ENCODE measurements at regions not wholly inside any gene's neighbourhood (a gene's known extent, or its start where the extent isn't known, plus 50 kb on each side); places are given as distances from the start of the nearest gene placed in this dataset.

DNA sequence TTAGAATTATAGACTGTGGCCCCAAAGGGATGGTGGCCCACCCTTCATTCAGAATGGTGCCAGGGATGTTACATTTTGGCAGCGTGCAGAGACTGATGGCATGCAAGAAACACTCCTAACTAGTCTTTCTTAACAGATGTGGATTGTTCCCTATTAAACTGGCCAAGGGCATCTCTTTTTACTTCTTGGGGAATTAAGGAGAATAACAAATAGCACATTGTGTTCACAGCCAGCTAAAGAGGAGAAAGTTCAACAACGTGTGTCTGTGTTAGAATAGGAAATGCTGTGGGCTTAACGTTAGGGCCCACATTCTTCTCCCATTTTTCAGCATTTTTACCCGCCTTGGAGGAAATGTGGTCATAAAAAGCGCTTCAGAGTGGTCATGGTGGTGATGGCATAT, 404.8 kb downstream of the CDH2 start:
- H3K4me3 ChIP-seq = no peak overlapping the region
- ATAC-seq = no peak
- intact Hi-C loops (cut with DNase I) = loop anchor here in 2 of 10 donors (10.0 kb wide), 1 partner anchor 413 kb away; no protein-coding TSS in a partner anchor

DNA sequence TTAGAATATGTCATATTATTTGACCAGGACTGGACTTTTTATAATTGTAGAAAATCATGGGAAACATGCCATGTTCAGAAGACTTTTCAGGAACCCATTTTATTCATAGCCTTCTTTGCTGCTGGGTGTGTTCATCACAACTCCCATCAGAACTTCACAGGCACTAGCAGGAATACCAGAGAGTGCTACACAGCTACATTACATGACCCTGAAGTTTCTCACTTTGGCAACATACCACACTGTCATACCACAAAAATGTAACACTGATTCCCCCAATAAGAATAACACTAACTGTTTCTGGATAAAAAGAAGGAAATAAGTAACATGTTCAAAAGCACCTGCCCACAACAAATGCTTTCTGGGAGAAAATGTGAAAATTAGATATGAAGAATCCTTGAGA, 405.4 kb downstream of the CDH2 start:
- Histone ChIP-seq H3K4me1 (no peaks in the 10 kb centered on the region), H3K27me3 (no peaks in the 10 kb centered on the region), H3K9me3 (no peaks in the 10 kb centered on the region), H3K36me3 (no peaks in the 10 kb centered on the region), H3K27ac (no peak overlapping the region), H3K4me3 (no peak overlapping the region)
- DNase-seq (no peak), ATAC-seq (no peak)
- TF ChIP-seq POLR2A (IDR thresholded peaks at IDR 0.05) = no peak
- TF ChIP-seq, protein P1, sequence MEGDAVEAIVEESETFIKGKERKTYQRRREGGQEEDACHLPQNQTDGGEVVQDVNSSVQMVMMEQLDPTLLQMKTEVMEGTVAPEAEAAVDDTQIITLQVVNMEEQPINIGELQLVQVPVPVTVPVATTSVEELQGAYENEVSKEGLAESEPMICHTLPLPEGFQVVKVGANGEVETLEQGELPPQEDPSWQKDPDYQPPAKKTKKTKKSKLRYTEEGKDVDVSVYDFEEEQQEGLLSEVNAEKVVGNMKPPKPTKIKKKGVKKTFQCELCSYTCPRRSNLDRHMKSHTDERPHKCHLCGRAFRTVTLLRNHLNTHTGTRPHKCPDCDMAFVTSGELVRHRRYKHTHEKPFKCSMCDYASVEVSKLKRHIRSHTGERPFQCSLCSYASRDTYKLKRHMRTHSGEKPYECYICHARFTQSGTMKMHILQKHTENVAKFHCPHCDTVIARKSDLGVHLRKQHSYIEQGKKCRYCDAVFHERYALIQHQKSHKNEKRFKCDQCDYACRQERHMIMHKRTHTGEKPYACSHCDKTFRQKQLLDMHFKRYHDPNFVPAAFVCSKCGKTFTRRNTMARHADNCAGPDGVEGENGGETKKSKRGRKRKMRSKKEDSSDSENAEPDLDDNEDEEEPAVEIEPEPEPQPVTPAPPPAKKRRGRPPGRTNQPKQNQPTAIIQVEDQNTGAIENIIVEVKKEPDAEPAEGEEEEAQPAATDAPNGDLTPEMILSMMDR (IDR thresholded peaks at IDR 0.05) = no peak
- intact Hi-C loops (cut with DNase I) = loop anchor here in 2 of 10 donors (10.0 kb wide), 1 partner anchor 413 kb away; no protein-coding TSS in a partner anchor

More for the DNA sequence above, 404.8 kb downstream of the CDH2 start:
- Histone ChIP-seq H3K9me3 (no peaks in the 10 kb centered on the region), H3K4me1 (no peaks in the 10 kb centered on the region), H3K36me3 (no peaks in the 10 kb centered on the region), H3K27ac (no peak overlapping the region), H3K27me3 (no peaks in the 10 kb centered on the region)
- no peak for TF ChIP-seq POLR2A (IDR thresholded peaks at IDR 0.05)
- TF ChIP-seq, protein P1 (IDR thresholded peaks at IDR 0.05) = no peak
- no peak for DNase-seq
- WGBS, 4 donors = 65 to 75% (median 71%) methylated on average over 5 of the region's 5 CpGs

DNA sequence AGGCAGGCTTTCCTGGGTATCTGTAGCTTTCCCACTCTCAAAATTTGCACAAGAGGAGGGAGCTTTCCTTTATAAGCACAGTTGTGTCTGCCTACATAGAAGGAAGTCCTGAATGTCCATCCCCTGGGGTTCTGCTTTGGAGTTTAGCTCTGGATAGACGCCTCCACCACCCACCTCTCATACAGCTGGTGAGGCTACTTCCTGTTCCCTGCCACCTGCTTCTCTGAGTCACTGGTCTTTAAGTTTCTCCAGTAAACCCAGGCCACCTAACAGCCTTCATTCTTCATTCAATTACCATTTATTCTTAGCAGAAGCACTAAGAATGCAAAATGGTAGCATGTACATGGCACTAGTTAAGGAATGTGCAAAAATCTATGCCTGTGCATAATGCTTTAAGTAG, 407.8 kb downstream of the CDH2 start:
- H3K9me3 ChIP-seq = no peaks in the 10 kb centered on the region
- H3K4me3 ChIP-seq = no peak overlapping the region
- no peaks in the 10 kb centered on the region for H3K36me3 ChIP-seq
- intact Hi-C loops (cut with DNase I) = loop anchor here in 1 of 10 donors (10.0 kb wide), 1 partner anchor 416 kb away; no protein-coding TSS in a partner anchor
- no peak for DNase-seq
- ATAC-seq = no peak
- H3K27ac ChIP-seq = no peak overlapping the region
- 47 to 68% (median 62%) methylated on average over 1 of the region's 1 CpG for WGBS, 4 donors
- TF ChIP-seq POLR2A (IDR thresholded peaks at IDR 0.05) = no peak
- TF ChIP-seq, protein P1 (IDR thresholded peaks at IDR 0.05) = no peak
- H3K27me3 ChIP-seq = no peaks in the 10 kb centered on the region
- H3K4me1 ChIP-seq = no peaks in the 10 kb centered on the region

DNA sequence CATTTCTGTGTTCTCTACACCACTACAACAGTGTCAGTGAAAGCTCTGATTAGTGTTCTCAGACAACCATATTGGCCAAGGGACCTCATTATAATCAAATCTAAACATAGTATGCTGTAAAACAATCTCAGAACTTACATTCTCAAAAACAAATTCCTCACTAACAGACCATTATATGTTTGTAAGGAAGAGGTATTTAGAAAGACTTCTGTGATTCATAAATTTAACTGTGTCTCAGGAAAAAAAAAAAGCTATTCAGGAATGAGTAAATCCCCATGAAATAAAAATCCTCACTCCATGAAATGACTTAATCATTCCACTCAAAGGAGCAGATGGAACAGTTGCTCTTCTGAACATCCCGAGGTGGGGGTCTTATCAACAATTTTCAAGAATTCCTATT, 413.0 kb downstream of the CDH2 start:
- no peak for TF ChIP-seq POLR2A (IDR thresholded peaks at IDR 0.05)
- TF ChIP-seq, protein P1 (IDR thresholded peaks at IDR 0.05) = no peak
- ATAC-seq (no peak), DNase-seq (no peak)
- intact Hi-C loops (cut with DNase I) = loop anchor here in 1 of 10 donors (10.0 kb wide), 1 partner anchor 421 kb away; no protein-coding TSS in a partner anchor
- Histone ChIP-seq H3K4me1 (no peaks in the 10 kb centered on the region), H3K4me3 (no peak overlapping the region), H3K36me3 (no peaks in the 10 kb centered on the region), H3K27ac (no peak overlapping the region), H3K9me3 (no peaks in the 10 kb centered on the region), H3K27me3 (no peaks in the 10 kb centered on the region)
- 46 to 63% (median 58%) methylated on average over 1 of the region's 1 CpG for WGBS, 4 donors
